ENCODE measurements at regions not wholly inside any gene's neighbourhood (a gene's known extent, or its start where the extent isn't known, plus 50 kb on each side); places are given as distances from the start of the nearest gene placed in this dataset.

DNA sequence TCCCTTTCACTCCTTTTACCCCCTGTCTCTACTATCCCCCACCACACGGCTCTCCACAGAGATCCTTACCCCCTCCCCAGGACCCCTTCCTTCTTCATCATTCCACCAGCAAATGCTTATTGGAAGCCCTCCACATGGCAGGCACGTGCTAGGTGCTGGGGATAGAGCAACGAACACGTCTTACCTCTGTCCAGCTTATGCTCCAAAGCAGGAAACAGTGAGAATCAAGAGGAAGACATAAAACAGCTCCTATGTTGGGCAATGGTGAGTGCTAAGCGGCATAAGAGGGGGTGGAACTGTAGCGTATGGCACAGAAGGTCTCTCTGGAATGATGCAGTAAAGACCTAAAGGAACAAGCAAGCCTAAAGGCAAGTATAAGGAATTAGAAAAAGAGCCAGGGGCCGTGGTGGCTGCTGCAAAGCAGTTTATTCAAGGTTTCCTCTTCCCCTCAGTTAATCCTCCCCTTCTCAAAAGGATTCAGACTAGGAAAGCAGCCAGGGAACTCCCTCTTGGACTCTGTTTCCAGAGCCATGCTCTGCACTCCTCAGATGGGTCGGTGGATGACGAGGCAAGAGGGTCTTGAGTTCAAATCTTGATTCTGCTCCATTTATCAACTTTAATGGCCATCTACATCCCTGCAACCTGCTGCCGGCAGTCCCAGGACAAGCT lies 289.4 kb downstream of the FOXO1 start:
- TF ChIP-seq, protein P1, sequence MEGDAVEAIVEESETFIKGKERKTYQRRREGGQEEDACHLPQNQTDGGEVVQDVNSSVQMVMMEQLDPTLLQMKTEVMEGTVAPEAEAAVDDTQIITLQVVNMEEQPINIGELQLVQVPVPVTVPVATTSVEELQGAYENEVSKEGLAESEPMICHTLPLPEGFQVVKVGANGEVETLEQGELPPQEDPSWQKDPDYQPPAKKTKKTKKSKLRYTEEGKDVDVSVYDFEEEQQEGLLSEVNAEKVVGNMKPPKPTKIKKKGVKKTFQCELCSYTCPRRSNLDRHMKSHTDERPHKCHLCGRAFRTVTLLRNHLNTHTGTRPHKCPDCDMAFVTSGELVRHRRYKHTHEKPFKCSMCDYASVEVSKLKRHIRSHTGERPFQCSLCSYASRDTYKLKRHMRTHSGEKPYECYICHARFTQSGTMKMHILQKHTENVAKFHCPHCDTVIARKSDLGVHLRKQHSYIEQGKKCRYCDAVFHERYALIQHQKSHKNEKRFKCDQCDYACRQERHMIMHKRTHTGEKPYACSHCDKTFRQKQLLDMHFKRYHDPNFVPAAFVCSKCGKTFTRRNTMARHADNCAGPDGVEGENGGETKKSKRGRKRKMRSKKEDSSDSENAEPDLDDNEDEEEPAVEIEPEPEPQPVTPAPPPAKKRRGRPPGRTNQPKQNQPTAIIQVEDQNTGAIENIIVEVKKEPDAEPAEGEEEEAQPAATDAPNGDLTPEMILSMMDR (IDR thresholded peaks at IDR 0.05; ENCODE audit: low read depth, low read length), result no peak
- DNase-seq (ENCODE audit: low read depth in 2 of 2), result peak in 1 of 2 donors; percentile 41
- H3K4me3 ChIP-seq (replicated peaks in 1 of 2; ENCODE audit: low read depth in 2 of 2, low read length in 2 of 2), result no peak overlapping the region

GRCh38 chr13:40377783-40378182 lies 288.7 kb downstream of the FOXO1 start:
- H3K4me3 ChIP-seq (replicated peaks in 1 of 2; ENCODE audit: low read depth in 2 of 2, low read length in 2 of 2), result no peak overlapping the region
- DNase-seq (ENCODE audit: low read depth in 2 of 2), result peak; percentile 28 to 69
- TF ChIP-seq, protein P1 (IDR thresholded peaks at IDR 0.05; ENCODE audit: low read depth, low read length), result no peak

- TF ChIP-seq, protein P1 (IDR thresholded peaks at IDR 0.05; ENCODE audit: low read depth, low read length), result no peak
- H3K4me3 ChIP-seq (replicated peaks in 1 of 2; ENCODE audit: low read depth in 2 of 2, low read length in 2 of 2), result no peak overlapping the region
- no peak for DNase-seq (ENCODE audit: low read depth in 2 of 2)
Measured at GRCh38 chr13:40379196-40379595, 287.2 kb downstream of the FOXO1 start.

- TF ChIP-seq, protein P1 (IDR thresholded peaks at IDR 0.05; ENCODE audit: low read depth, low read length), result no peak
- no peak for DNase-seq (ENCODE audit: low read depth in 2 of 2)
- H3K4me3 ChIP-seq (replicated peaks in 1 of 2; ENCODE audit: low read depth in 2 of 2, low read length in 2 of 2), result no peak overlapping the region
Measured at GRCh38 chr13:40379794-40380578, 286.5 kb downstream of the FOXO1 start.

GRCh38 chr13:40381935-40382764 lies 284.3 kb downstream of the FOXO1 start:
- TF ChIP-seq, protein P1 (IDR thresholded peaks at IDR 0.05; ENCODE audit: low read depth, low read length), result no peak
- no peak overlapping the region for H3K4me3 ChIP-seq (replicated peaks in 1 of 2; ENCODE audit: low read depth in 2 of 2, low read length in 2 of 2)
- no peak for DNase-seq (ENCODE audit: low read depth in 2 of 2)

- TF ChIP-seq, protein P1 (IDR thresholded peaks at IDR 0.05; ENCODE audit: low read depth, low read length), result no peak
- DNase-seq (ENCODE audit: low read depth in 2 of 2), result no peak
- H3K4me3 ChIP-seq (replicated peaks in 1 of 2; ENCODE audit: low read depth in 2 of 2, low read length in 2 of 2), result no peak overlapping the region
Measured at GRCh38 chr13:40383132-40383531, 283.3 kb downstream of the FOXO1 start.

All from cardiac fibroblast (primary cell).